AG04449 (cell line): ENCODE measurements at regions not wholly inside any gene's neighbourhood (a gene's known extent, or its start where the extent isn't known, plus 50 kb on each side); places are given as distances from the start of the nearest gene placed in this dataset.

ENCODE experiments used
- CTCF ChIA-PET: fragments of 350-600 bp; formaldehyde crosslinking; extraction: SDS; loops from one replicate; lab custom pipeline; 2021; ENCODE audit warnings: antibody characterized with exemption; lab: Yijun Ruan, JAX
- POLR2A ChIA-PET: fragments of 400-600, 350-600 bp; formaldehyde crosslinking; extraction: SDS; loops from one replicate; lab custom pipeline; 2020; ENCODE audit warnings: antibody characterized with exemption, inconsistent platforms; lab: Yijun Ruan, JAX
- DNase-seq: peaks from one replicate; pipeline ENCODE4 v3.0.0-alpha.2; 2010; ENCODE audit warnings: low read depth, low spot score
- H3K4me3 ChIP-seq: 2 replicates; pipeline ENCODE4 v1.5.1; 2011; ENCODE audit warnings: low read depth, mild to moderate bottlenecking, control low read depth, low read length
- TF ChIP-seq, protein P1 (sequence below): IDR thresholded peaks from one replicate; pipeline ENCODE4 v1.5.1; 2011; ENCODE audit warnings: mild to moderate bottlenecking, moderate library complexity, low read length, control low read depth, inconsistent platforms; ENCODE audit not compliant: insufficient read depth; ENCODE audit errors: missing control alignments

DNA sequence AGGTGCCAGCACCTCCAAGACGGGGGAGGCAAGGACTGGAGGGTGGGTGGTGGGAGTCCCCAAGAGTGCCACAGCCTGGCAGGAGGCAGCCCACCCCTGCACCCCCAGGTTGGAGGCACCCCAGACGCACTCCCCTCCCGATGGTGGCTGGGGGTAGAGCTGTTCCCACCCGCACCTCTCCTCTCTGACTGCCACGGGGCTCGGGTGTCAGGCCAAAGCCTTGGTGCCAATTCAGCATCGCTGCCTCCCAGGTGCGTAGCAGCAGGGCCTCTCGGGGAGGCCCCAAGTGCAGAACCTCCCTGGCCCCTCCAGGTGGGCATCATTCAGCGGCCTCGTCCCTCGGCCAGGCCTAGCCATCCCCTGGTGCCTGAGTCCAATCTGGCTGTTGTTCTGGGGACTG, 81.1 kb downstream of the ENGASE start:
- DNase-seq: no peak
- no peak overlapping the region for H3K4me3 ChIP-seq
- TF ChIP-seq, protein P1, sequence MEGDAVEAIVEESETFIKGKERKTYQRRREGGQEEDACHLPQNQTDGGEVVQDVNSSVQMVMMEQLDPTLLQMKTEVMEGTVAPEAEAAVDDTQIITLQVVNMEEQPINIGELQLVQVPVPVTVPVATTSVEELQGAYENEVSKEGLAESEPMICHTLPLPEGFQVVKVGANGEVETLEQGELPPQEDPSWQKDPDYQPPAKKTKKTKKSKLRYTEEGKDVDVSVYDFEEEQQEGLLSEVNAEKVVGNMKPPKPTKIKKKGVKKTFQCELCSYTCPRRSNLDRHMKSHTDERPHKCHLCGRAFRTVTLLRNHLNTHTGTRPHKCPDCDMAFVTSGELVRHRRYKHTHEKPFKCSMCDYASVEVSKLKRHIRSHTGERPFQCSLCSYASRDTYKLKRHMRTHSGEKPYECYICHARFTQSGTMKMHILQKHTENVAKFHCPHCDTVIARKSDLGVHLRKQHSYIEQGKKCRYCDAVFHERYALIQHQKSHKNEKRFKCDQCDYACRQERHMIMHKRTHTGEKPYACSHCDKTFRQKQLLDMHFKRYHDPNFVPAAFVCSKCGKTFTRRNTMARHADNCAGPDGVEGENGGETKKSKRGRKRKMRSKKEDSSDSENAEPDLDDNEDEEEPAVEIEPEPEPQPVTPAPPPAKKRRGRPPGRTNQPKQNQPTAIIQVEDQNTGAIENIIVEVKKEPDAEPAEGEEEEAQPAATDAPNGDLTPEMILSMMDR: no peak
- ChIA-PET CTCF (no interaction called here), POLR2A (no interaction called here)

DNA sequence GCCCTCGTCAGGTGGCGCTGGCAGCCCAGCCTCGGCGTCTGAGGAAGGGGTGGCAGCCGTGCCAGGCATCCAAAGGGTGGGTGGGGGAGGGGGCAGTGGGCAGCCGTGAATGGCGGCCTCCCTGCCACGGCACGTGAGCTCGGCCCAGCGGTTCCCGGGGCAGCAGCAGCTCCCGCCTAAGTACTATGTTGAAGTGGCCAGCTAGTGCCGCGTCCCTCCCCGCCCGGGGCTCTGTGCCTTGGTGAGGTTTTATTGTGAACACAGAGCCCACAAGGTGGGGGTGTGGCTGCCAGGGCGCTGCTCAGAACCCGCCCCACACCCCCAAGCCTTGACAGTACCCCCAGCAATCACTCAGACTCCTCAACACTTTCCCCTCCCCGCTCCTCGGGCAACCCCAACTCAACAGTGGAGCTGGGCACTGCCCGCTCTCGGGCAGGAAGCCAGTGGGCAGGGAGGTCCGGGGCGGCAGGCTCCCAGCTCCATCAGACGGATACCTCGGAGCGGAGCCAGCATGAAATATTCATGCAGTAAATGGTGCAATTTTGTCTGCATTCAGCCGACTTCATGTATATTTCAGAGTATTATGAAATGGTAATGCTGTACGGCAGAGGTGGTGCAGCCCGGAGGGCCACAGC, 80.4 kb downstream of the ENGASE start:
- no peak overlapping the region for H3K4me3 ChIP-seq
- TF ChIP-seq, protein P1: no peak
- DNase-seq: no peak
- POLR2A ChIA-PET: no interaction called here
- CTCF ChIA-PET: no interaction called here

GRCh38 chr17:79154446-79154845, 79.8 kb downstream of the ENGASE start:
- H3K4me3 ChIP-seq: no peak overlapping the region
- TF ChIP-seq, protein P1: no peak
- ChIA-PET CTCF (no interaction called here), POLR2A (no interaction called here)
- DNase-seq: no peak

DNA sequence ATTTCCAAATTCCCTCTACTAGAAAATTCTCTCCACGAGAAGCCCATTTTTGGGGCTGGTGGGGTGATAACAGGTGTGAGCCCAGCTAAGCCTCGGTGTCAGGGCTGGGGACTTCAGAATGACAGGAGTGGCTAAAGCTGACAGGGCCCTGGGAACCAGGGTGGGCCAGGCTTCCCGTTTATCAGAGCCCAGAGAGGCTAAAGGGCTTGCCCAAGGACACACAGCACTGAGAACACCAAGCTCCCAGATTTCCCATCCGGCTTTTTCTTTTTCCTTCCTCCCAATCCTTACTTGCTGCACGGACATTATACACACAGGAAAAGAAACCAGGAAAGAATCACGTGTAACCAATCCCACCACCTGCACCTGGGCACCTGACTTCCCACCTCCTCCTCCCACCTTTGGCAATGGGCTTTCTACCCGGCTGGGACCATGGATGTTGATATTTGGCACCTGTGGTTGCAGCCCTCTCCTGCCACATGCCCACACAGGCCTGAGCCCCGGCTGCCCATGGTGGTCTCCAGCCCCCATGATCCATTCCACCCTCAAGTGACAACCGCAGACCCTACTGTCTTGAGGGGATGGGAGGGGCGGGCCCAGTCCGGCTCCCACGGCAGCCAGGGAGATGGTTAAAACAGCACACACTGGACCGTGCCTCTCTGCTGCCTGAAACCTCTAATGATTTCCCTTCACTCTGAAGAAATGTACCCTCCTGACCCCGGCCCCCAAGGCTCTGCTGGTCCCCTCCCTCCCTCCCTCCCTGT, 78.9 kb downstream of the ENGASE start:
- no peak for DNase-seq
- CTCF ChIA-PET: no interaction called here
- no peak overlapping the region for H3K4me3 ChIP-seq
- TF ChIP-seq, protein P1: no peak
- POLR2A ChIA-PET: no interaction called here

- no peak for DNase-seq
- H3K4me3 ChIP-seq: no peak overlapping the region
- ChIA-PET POLR2A (no interaction called here), CTCF (no interaction called here)
- TF ChIP-seq, protein P1: no peak
Measured at GRCh38 chr17:79152636-79153035, 78.0 kb downstream of the ENGASE start.

GRCh38 chr17:79152110-79152509, 77.5 kb downstream of the ENGASE start:
- CTCF ChIA-PET: no interaction called here
- POLR2A ChIA-PET: no interaction called here
- H3K4me3 ChIP-seq: no peak overlapping the region
- TF ChIP-seq, protein P1: no peak
- DNase-seq: no peak
